ENCODE measurements at regions not wholly inside any gene's neighbourhood (a gene's known extent, or its start where the extent isn't known, plus 50 kb on each side); places are given as distances from the start of the nearest gene placed in this dataset.

- DNase-seq, result peak in 1 of 2 donors; percentile 14
Observed at GRCh38 chr13:23488442-23488841, 54.9 kb upstream of the SACS start.

GRCh38 chr13:23496255-23496654 is 62.8 kb upstream of the SACS start:
- DNase-seq, result no peak

GRCh38 chr13:23497191-23497590 is 63.7 kb upstream of the SACS start:
- DNase-seq, result no peak

- no peak for DNase-seq
Observed at GRCh38 chr13:23500849-23501248, 67.3 kb upstream of the SACS start.

GRCh38 chr13:23504180-23504579 is 66.0 kb upstream of the TNFRSF19 start:
- DNase-seq, result no peak

- DNase-seq, result no peak
Observed at GRCh38 chr13:23505007-23505406, 65.2 kb upstream of the TNFRSF19 start.

GRCh38 chr13:23506071-23506806 is 64.0 kb upstream of the TNFRSF19 start:
- no peak for DNase-seq

- no peak for DNase-seq
Observed at GRCh38 chr13:23506807-23507291, 63.4 kb upstream of the TNFRSF19 start.

- DNase-seq, result no peak
Observed at GRCh38 chr13:23509781-23510543, 60.2 kb upstream of the TNFRSF19 start.

- DNase-seq, result no peak
Observed at GRCh38 chr13:23510544-23510916, 59.7 kb upstream of the TNFRSF19 start.

- DNase-seq, result peak in 1 of 2 donors; percentile 2
Observed at GRCh38 chr13:23510979-23511735, 59.1 kb upstream of the TNFRSF19 start.

- DNase-seq, result no peak
Observed at GRCh38 chr13:23512762-23513395, 57.3 kb upstream of the TNFRSF19 start.

GRCh38 chr13:23513455-23513854 is 56.8 kb upstream of the TNFRSF19 start:
- DNase-seq, result no peak

GRCh38 chr13:23514076-23514475 is 56.1 kb upstream of the TNFRSF19 start:
- DNase-seq, result no peak

- no peak for DNase-seq
Observed at GRCh38 chr13:23515116-23515515, 55.1 kb upstream of the TNFRSF19 start.

GRCh38 chr13:23516190-23516589 is 54.0 kb upstream of the TNFRSF19 start:
- DNase-seq, result no peak

- no peak for DNase-seq
Observed at GRCh38 chr13:23516702-23517101, 53.5 kb upstream of the TNFRSF19 start.

GRCh38 chr13:23518231-23518630 is 52.0 kb upstream of the TNFRSF19 start:
- DNase-seq, result no peak

Measured in CD4-positive, alpha-beta T cell treated with Interleukin-1 beta for 1 hour (primary cell).